NCI-H187 treated with DMSO at 0.1 percent for 48 hours (cell line): ENCODE measurements at regions not wholly inside any gene's neighbourhood (a gene's known extent, or its start where the extent isn't known, plus 50 kb on each side); places are given as distances from the start of the nearest gene placed in this dataset.
"Not testable (repeated sequence)": the region's sequence is repeated elsewhere in the genome, so short reads cannot be mapped to it uniquely, and the experiment has no call there.

Experiments
- DNase-seq: peaks from one replicate; lab custom pipeline; 2025; lab: John Stamatoyannopoulos, UW

DNA sequence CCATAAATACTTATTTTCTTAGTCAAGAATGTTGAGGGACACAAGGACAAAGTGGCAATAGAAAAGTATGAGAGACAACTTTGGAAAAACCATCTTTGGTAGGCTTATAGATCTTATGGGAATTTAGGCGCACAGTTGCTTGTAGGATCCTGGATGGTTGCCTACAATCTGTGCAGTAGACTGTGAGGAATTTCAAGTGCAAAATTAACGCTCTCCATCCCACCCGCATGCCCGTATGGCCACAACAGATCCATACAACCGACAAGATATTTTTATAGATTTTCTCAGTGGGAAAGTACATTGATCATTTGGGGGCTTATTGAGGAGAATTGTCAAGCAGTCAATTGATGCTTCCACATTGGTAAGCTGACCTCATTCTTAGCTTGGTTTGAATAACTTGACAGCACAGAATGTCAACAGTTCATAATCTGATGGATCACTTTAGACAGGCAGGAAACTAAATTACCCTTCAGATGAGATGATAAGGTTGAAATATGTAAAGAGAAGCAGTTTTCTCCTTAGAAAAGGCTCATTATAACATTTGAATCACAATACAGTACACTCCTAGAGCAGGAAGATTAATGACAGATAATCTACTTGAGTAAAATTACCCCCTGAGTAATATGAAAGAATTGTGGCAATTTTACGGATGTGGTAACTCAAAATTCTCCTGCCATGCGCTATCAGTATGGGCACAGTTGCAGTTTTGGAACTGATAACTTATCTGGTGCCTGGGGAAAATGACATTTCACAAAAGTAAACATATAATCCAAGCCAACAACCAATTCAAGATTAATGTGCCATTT, 479.7 kb downstream of the KIF20B start:
- DNase-seq, result no peak

DNA sequence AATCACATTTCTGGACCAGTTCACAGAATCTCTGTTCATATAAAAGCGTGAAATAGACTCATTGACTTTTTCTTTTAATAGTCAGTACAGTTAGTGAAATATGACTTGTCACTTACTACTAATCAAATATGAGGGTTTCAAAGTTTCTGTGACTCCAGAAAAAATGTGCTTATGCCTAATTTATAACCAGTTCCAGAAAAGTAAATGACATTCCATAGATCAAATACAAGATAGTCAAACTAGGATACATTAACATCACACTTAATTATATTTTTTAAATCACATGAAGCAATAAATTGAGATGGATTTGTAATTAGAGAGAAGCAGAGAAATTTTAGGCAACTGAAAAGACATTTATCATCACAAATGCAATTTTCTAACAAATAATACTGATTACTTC, 491.4 kb downstream of the KIF20B start:
- no peak for DNase-seq

DNA sequence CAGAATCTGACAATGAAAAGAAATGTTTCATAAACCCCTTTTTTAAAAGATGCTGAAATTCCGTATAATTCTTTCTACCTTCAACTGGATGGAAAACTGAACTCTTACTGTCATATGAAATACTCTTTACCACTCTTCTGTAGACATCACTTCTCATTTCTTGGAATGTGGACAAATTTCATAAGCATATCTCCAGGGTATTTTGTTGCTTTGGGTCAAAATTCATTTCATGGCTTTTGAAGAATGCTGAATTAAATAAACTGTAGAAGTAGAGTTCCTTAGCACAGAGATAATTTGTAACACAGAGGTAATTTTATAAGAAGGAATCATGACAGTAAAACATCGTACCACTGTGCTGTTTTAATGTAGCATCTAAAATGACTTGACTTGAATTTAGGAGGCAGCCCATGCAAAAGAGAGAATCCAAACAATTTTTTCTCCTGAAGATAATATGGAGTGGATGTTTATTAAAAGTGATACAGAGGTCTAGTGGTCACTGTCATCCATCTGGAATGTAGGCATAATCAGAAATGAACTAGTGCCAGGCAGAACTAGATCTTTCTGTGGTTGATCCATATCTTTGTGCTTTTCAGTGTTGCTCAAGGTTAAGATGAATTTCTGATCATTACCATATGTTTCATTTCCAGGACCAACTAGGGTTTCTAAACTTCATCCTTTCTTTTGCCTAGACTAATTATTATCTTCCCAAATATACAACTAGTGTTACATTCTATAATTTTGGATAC, 492.0 kb downstream of the KIF20B start:
- no peak for DNase-seq

DNA sequence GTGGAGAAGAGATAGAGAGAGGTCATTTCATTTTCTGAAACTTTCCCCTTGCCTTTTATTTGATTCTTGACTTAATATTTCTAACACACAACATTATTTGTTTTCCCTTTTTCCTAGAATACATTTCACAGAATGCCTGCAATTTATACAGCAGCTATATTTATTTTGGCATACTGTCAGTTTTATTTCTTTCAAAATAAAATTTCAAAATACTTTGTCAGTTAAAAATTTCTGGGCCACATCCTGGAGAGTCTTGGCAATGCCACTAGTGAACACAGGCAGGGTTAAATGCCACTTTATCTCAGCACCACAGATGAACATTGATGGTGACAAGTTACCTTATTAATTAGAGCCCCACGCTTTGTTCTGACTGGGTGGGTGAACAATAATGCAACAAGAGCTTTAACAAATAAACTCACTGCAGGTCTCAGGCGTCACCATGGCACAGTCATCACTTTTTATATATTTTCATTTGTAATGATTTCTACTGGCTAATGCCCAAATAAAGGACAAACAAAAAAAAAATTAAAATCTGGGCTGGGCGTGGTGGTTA, 494.0 kb downstream of the KIF20B start:
- DNase-seq, result no peak

DNA sequence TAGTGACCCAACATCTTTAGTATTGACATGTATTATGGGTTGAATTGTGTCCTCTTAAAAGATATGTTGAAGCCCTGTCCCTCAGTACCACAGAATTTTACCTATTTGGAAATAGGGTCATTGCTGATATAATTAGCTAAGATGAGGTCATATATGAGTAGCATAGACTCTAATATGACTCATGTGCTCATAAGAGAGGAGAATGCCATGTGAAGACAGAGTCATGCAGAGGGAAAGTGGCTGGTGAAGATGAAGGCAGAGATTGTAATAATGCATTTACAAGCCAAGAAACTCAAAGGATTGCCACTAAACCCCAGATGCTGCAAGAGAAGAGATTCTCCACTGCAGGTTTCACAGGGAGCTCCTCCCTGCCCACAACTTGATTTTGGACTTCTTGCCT, 496.4 kb downstream of the KIF20B start:
- DNase-seq, result no peak

DNA sequence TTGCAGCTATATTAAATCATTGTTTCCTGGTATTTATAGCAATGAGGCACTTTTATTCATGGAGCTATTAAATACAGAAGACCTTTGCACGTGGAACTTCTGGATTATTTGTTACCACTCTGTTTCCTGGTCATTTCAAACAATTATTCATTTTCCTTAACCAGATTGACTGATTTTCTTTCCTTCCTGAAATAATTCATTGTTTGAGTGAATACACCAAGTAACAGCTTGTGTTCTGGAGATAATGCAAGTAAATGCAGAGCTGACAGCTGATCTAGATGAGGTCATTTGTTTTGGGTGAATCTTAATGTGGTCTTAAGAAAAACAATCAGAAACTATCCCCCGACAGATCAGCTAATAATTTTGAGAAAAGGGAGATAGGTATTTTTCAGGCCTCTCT, 497.7 kb downstream of the KIF20B start:
- DNase-seq, result no peak

DNA sequence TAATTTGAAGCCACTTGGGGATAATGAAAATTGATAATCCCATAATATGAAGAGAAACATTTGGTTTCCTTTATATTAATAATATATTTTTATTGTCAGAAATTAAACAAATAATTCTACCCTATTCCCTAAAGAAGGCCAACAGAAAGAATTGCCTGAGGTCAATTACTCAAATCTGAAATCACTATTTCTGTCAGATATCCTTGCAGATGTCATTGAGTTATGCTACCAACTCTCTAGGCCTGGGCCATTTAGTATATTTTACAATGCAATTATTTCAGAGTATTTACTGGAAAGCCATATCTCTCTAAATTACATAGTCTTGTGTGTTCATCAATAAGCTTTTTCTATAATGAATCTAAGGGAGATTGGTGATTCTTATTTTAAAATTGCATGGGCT, 498.1 kb downstream of the KIF20B start:
- no peak for DNase-seq

DNA sequence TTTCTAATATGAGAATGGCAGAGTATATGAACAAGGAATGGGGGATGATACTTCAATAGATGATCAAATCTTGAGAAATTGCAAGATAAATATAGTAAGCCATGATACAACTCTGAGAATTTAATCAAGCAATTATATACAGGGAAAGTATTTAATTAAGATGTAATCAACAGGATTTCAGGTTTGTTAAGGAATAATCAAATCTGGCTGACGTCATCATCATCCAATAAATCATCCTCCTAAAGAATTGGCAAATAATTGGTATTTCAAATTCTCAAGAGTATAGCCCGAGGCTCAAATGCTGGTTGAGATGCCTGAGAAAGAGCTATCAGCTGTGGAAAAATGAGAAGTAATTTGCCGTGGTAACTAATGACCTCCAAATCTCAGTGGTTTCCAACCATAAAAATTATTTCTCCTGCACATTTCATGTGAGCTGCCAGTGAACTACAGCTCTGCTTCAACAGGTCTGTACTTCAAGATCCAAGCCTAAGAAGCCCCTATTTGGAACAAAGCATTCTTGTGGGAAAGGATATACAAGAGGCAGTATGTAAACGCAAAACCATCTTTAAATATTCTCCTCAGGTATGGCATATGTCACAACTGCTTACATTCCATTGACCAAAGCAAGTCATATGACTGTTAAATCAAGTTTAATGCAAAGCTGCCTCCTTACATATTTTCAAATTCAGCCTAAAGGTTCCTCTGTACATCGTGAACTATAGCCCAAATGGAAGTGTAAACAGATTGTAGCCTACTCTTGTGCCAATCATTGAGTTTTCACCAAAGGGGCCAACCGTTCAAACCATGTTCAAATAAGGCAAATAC, 503.0 kb downstream of the KIF20B start:
- no peak for DNase-seq

DNA sequence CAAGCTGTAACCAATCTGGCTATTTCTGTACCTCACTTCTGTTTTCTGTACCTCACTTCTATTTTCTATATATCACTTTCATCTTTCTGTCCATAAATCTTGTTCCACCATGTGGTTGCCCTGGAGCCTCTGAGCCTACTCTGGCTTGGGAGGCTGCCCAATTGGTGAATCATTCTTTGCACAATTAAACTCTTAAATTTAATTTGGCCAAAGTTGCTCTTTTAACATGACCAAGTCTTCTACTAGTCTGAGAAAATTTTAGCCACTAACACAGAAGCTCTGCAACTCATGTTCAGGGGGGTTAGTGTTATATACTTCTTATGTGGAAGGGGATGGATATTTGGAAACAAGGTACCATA, 503.5 kb downstream of the KIF20B start:
- no peak for DNase-seq

DNA sequence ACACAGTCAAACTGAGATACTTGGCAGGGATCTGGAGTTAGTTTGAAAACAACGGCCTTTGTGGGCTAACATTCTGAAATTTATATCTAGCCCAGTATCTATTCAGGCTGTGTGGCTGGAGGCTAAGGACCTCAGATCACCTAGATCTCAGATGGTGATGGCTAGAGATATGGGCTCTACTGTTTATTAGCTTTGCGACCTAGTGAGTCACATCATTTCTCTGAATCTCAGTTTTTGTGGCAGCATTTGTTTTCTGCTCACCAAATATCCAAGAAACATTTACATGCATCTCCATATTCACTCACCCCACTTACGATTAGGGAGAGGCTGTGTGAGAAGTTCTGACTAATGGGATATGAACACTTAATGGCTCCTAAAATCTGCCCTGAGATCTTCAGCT, 503.9 kb downstream of the KIF20B start:
- no peak for DNase-seq

DNA sequence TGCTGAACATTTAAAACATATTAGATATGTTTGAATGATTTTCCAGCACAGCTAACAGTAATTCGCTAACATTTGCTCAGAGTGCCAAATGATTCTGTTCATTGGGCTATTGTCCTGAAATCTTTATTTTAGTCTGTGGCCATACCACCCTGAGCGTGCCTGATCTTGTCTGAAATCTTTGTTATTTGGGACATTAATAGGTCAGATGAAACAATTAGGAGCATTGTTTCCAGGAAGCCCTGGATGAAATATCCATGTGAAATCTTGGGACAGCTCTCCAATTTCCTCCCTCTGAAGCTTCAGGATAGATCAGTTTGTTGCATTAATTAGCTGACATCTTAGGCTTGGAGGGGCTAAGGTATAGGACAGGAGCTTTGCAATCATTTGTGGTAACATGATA, 512.0 kb downstream of the KIF20B start:
- DNase-seq, result no peak

DNA sequence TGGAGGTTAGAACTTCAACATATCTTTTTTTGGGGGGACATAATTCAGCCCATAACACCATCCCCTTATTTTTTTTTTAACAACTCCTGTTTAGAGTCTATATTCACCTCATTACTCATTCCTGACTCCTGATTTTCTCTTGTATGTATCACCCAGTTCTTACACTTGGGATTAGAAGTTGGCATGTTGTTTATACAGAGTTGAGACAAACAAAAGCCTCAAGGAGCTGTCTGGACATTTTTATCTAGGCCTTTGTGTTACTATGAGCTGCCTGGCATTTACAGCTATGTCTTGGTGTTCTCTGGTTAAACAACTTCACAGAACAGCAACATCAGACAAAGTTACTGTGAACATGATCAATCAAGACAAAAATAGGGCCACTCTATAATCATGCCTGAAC, 517.5 kb downstream of the KIF20B start:
- DNase-seq, result no peak

DNA sequence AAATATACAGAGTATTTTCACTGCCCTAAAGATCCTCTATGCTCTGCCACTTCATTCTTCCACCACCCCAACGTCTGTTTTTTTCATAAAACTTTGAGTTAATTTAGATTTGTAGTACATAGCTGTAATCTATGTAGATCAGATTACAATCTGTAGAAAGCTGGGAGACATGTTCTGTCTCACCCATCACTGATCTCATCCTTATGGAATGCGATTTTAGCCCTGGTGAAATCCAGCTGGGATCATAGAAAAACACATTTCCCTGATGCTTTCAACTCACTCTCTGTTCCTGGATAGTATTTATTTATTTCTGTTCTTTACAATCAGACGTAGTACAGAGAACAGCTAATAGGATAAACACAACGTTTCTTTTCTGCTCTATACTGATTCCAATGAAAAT, 521.0 kb downstream of the KIF20B start:
- DNase-seq, result no peak

DNA sequence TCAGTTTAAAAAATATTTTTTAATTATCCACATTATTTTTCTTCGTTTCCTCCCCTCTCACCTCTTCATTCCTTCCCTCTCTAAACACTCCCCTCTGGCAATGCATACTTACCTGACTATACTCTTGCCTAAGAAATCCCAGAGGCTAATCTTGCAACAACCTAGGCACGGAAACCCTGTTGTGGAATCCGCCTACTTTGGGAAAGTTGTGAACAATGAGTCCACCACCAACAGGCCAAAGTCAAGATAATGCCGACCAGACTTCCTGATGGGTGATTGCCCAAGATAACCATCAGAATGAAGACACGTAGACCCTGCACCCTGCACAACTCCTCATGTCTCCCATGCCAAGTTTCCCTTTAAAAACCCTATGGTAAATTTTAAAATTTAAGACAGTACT, 521.5 kb downstream of the KIF20B start:
- no peak for DNase-seq

DNA sequence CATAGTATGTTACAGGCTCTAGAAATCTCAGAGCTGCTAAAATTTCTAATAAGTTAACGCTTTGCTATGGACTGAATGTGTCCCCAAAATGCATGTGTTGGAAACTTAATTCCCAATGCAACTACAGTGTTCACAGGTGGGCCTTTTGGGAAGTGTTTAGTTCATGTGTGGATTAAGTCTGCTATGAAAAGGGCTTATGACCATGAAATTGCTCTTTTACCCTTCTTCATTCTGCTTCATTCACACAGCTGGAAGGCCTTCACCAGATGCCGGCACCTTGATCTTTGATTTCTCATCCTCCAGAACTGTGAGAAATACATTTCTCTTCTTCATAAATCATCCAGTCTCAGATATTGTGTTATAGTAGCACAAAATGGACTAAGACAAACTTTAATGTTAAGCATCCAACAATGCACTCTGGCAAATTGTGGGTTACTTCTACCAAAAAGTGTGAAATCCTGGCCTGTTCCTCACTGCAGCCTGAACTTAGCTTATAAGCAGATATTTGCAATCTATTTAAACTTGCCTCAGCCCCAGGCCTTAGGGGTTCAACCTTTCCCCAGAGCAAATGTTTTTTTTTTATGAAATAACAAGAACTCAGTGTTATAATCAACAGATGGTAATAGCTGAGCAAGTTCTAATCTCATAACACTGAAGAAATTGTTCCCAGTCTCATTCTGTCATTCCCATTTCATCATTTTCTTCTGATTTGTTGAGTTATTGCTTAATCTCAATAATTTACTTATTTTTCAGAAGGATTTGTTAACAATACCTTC, 523.6 kb downstream of the KIF20B start:
- no peak for DNase-seq

DNA sequence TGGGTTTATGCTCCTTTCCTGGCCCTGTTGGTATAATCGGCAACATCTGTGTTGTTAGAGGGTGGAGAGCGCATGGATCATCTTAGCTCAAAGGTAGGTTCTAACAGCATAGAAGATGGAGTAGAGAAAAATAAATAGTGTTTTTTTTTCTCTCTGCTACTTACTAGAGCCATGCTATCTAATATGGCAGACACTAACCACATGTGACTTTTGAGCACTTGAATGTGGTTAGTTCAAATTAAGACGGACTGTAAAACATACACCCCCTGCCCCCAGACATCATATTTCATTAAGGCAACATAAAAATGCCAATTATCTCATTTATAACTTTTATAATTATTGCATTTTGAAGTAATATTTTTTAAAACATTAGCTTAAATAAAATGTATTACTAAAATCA, 525.1 kb downstream of the KIF20B start:
- DNase-seq, result no peak

DNA sequence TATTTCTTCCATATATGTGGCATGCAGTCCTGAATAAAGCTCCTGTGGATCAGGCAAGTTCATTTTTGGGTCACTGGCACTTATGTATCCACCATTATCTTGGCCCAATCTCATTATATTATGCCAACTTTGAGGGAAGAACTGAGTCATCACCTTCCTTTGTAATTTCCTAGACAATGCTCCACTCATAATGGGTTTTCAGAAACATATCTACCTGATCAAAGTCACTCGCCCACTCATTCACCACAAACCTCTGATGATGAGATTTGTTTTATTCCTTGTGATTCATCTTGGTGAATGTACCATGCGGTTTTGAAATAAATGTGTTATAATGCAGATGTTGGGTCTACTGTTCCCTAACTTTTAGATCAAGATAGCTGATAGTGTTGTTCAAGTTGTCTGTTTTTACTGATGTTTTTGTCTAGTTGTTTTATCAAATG, 525.8 kb downstream of the KIF20B start:
- DNase-seq, result no peak

DNA sequence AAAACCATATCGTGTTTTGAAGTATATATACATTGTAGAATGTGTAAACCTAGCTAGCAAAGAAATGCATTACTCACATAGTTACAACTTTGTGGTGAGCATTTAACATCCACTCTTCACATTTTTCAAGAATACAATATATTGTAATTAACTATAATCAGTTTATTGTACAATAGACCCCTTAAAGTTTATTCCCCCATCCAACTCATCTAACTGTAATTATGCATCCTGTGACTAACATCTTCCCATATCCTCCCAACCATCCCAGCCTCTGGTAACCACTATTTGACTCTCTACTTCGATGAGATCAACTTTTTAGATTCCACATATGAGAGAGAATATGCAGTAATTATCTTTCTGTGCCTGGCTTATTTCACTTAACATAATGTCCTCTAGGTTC, 526.4 kb downstream of the KIF20B start:
- DNase-seq, result no peak

DNA sequence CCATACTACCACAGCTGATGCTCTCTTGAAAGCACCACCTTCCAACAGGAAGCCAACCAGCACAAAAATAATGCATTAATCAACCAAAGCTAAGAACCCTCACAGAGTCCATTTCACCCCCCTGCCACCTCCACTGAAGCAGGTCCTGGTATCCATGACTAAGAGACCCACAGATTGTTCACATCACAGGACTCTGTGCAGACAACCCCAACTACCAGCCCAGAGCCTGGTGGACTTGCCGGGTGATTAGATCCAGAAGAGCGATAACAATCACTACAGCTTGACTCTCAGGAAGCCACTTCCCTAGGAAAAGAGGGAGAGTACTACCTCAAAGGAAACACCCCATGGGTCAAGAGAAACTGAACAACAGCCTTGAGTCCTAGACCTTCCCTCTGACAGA, 528.1 kb downstream of the KIF20B start:
- DNase-seq, result no peak

DNA sequence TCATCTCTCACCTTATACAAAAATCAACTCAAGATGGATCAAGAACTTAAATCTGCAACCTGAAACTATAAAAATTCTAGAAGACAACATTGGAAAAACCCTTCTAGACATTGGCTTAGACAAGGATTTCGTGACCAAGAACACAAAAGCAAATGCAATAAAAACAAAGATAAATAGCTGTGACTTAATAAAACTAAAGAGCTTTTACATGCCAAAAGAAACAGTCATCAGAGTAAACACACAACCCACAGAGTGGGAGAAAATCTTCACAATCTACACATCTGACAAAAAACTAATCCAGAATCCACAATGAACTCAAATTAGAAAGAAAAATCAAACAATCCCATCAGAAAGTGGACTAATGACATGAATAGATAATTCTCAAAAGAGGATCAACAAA, 532.4 kb downstream of the KIF20B start:
- DNase-seq, result not testable (repeated sequence)

DNA sequence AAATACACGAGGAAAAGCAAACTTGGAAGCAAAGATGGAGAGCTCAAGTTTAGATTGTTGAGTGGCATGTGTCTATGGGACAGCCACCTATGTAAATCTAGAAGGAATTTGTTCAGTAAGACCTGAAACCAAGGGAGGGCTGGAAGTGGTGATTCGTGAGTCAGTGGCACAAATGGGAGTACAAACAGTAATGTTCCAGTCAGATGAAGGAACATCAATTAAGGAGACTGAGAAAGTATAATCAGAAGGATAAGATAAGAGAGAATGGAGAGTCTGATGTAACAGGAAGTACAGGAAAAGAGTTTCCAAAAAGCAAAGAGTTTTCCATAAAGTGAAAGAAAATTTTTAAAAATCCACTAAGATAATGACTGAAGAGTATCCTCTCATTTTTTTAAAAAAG, 544.2 kb downstream of the KIF20B start:
- DNase-seq, result no peak

DNA sequence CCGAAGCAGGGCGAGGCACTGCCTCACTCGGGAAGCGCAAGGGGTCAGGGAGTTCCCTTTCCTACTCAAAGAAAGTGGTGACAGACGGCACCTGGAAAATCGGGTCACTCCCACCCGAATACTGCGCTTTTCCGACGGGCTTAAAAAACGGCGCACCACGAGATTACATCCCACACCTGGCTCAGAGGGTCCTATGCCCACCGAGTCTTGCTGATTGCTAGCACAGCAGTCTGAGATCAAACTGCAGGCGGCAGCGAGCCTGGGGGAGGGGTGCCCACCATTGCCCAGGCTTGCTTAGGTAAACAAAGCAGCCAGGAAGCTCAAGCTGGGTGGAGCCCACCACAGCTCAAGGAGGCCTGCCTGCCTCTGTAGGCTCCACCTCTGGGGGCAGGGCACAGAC, 549.4 kb downstream of the KIF20B start:
- not testable (repeated sequence) for DNase-seq
